GM12865 (cell line): ENCODE measurements at regions not wholly inside any gene's neighbourhood (a gene's known extent, or its start where the extent isn't known, plus 50 kb on each side); places are given as distances from the start of the nearest gene placed in this dataset.
A peak's percentile ranks its signal among the peaks of the same experiment; 100 is the strongest.

ENCODE experiments used
- DNase-seq: peaks from one replicate; pipeline ENCODE4 v3.0.0; 2010; ENCODE audit warnings: low read depth
- H3K4me3 ChIP-seq: 2 replicates; pipeline ENCODE4 v1.5.1; 2011; ENCODE audit warnings: mild to moderate bottlenecking, low read depth, low read length, control low read depth
- CTCF ChIP-seq: IDR thresholded peaks from 2 replicates; pipeline ENCODE4 v1.5.1; 2011; ENCODE audit warnings: low read length, control low read depth, low read depth, inconsistent platforms; ENCODE audit not compliant: insufficient read depth; ENCODE audit errors: missing control alignments

DNA sequence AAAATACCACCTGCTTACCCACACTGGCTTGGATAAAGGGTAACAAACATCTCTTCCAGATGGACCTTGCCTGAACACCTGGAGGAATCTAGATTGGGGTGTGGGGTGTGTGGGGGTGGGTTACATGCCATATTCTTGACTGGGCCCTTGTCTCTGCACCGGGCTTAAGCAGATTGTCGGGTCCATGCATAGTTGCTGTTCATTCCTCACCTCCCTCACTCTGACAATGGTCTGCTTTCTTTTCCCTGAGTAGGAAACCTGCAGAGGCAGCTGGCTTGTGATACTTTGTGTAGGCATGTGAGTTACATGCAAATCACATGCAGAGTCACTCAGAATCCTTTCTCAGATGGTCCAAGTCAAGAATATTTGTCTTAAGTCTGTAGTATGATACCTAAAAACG lies 112.8 kb upstream of the GLS start:
- H3K4me3 ChIP-seq, result no peak overlapping the region
- TF ChIP-seq CTCF, result no peak
- no peak for DNase-seq

DNA sequence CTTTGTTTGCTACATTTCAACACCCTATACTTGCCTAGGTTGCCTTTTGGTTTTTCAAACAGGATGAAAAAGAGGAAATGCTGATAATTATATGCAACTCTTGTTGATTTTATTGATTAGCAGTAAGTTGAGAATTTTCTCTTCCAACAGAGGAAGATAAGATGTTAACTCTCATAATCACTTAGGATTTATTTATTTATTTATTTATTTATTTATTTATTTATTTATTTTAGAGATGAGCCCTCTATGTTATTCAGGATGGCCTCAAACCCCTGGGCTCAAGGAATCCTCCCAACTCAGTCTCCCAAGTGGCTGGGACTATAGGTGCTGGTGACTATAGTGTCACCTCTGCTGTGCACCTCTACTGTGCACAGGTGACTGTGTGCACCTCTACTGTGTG lies 111.4 kb upstream of the GLS start:
- no peak overlapping the region for H3K4me3 ChIP-seq
- no peak for DNase-seq
- TF ChIP-seq CTCF, result no peak

GRCh38 chr2:190771726-190772125 lies 108.9 kb upstream of the GLS start:
- H3K4me3 ChIP-seq, result no peak overlapping the region
- no peak for DNase-seq
- TF ChIP-seq CTCF, result no peak

GRCh38 chr2:190780594-190780993 lies 100.0 kb upstream of the GLS start:
- no peak for DNase-seq
- no peak overlapping the region for H3K4me3 ChIP-seq
- TF ChIP-seq CTCF, result no peak

- peak; percentile 46 for TF ChIP-seq CTCF
- peak; percentile 71 for DNase-seq
- no peak overlapping the region for H3K4me3 ChIP-seq
Observed at GRCh38 chr2:190781604-190782198, 98.9 kb upstream of the GLS start.

DNA sequence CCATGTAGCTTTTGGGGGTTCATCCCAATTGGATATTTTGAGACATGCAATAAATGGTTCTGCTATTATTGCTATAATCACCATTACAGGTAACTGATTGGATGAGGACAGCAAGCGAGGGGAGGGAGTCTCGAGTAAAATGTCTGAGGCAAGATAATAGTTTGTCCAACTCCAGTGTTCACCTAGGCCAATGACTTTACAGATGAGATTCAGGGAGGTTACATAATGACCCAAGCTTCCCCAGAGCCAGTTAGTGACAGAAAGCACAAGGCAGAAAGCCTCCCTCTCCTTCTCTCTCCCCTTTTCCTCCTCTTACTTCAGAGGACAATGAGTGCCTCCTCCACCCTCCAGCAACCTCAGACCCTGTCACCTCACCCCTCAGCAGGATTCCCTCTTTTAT lies 98.4 kb upstream of the GLS start:
- no peak overlapping the region for H3K4me3 ChIP-seq
- DNase-seq, result no peak
- no peak for TF ChIP-seq CTCF
